GM19395 (cell line): ENCODE measurements at regions not wholly inside any gene's neighbourhood (a gene's known extent, or its start where the extent isn't known, plus 50 kb on each side); places are given as distances from the start of the nearest gene placed in this dataset.
"Not testable (repeated sequence)": the region's sequence is repeated elsewhere in the genome, so short reads cannot be mapped to it uniquely, and the experiment has no call there.

Source experiments
- ATAC-seq: cut with Tn5 transposase; IDR thresholded peaks from one replicate; pipeline ENCODE4 v1.9.1; 2021; ENCODE audit warnings: mild to moderate bottlenecking, moderate library complexity; ENCODE audit not compliant: unreplicated experiment

DNA sequence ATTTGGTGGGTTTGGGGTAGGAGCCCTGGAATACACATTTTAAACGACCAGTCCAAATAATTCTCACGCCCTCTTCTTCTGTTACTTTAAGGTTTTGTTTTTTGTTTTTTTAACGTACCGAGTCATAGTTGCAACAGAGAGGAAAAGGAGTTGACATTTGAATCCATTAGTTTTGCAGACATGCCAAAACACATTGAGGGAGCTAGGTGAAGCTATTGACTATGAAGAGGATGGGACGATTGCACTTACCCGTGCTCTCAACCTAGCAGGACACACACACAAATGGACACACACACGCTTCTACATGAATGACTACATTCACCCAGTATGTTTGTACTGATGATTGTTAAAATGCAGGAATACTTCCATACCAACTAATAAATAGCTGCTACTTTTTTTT is 54.3 kb upstream of the CIT start:
- ATAC-seq: no peak

DNA sequence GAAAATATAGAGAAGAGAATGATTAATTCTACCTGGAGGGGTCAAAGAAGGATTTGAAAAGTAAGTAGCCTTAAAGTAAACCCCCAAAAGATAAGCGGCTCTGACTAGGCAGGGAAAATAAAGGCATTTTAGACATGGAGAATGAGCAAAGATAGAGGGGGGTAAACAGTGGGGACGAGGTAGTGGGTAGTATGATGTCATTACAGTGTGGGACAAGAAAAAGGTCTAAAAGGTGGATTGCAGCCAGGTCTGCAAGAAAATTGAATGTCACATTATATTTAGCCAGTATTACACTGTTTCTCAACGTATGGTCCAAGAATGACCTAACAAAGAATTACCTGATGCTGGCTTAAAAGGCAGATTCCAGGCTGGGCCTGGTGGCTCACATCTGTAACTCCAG is 55.8 kb upstream of the CIT start:
- ATAC-seq: no peak

GRCh38 chr12:119934780-119935179 is 54.3 kb upstream of the BICDL1 start:
- ATAC-seq: not testable (repeated sequence)

GRCh38 chr12:119936705-119937311 is 52.2 kb upstream of the BICDL1 start:
- ATAC-seq: no peak

DNA sequence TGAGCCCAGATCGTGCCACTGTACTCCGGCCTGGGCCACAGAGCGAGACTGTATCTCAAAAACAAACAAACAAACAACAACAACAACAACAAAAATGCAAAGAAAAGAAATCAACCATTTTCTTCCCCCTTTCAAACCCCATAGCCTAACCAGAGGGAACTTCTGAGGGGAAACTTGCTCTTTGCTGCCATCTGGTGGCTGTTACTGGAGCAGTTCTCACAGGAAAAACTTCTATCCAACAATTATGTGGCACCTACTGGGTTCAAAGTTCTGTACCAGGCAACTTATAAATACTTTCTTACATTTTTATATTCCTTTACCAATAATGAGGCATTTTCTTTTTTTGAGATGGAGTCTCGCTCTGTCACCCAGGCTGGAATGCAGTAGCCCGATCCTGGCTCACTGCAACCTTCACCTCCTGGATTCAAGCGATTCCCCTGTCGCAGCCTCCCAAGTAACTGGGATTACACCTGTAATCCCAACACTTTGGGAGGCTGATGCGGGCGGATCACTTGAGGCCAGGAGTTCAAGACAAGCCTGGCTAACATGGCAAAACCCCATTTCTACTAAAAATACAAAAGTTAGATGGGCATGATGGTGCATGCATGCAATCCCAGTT is 50.9 kb upstream of the BICDL1 start:
- ATAC-seq: peak; percentile 54
